Mesendoderm (in vitro differentiated cells): ENCODE measurements at regions not wholly inside any gene's neighbourhood (a gene's known extent, or its start where the extent isn't known, plus 50 kb on each side); places are given as distances from the start of the nearest gene placed in this dataset.
A peak's percentile ranks its signal among the peaks of the same experiment; 100 is the strongest.

Experiments
- DNase-seq: peaks from one replicate; pipeline ENCODE4 v3.0.0; 2013
- H2AK5ac ChIP-seq: 2 replicates; pipeline ENCODE4 v1.6.1; 2013; ENCODE audit warnings: low read length, inconsistent platforms
- H2BK120ac ChIP-seq: 2 replicates; pipeline ENCODE4 v1.6.1; 2013; ENCODE audit warnings: low read depth, mild to moderate bottlenecking, low read length, moderate library complexity, mixed read lengths
- H2BK15ac ChIP-seq: replicated peaks from 2 replicates; pipeline ENCODE4 v1.6.1; 2013; ENCODE audit warnings: low read depth, mild to moderate bottlenecking, moderate library complexity
- H2BK5ac ChIP-seq: 2 replicates; pipeline ENCODE4 v1.6.1; 2013; ENCODE audit warnings: low read length, inconsistent platforms
- H3K18ac ChIP-seq: 2 replicates; pipeline ENCODE4 v1.6.1; 2013; ENCODE audit warnings: mild to moderate bottlenecking, low read length, mixed read lengths
- H3K23ac ChIP-seq: one replicate; pipeline ENCODE4 v1.6.1; 2013; ENCODE audit warnings: low read length
- H3K27ac ChIP-seq: 2 replicates; pipeline ENCODE4 v1.5.1; 2013; ENCODE audit warnings: low read depth, mild to moderate bottlenecking, inconsistent platforms, low read length, moderate library complexity
- H3K27me3 ChIP-seq: 2 replicates; pipeline ENCODE4 v1.6.1; 2013; ENCODE audit warnings: low read length, control low read depth, mild to moderate bottlenecking, inconsistent platforms; ENCODE audit not compliant: insufficient read depth, poor library complexity
- H3K36me3 ChIP-seq: 2 replicates; pipeline ENCODE4 v1.6.1; 2013; ENCODE audit warnings: low read length, inconsistent platforms; ENCODE audit not compliant: control insufficient read depth, insufficient read depth
- H3K4ac ChIP-seq: one replicate; pipeline ENCODE4 v1.6.1; 2013; ENCODE audit warnings: low read depth, mild to moderate bottlenecking, low read length, moderate library complexity
- H3K4me1 ChIP-seq: 2 replicates; pipeline ENCODE4 v1.6.1; 2013; ENCODE audit warnings: low read depth, low read length, inconsistent platforms; ENCODE audit not compliant: control insufficient read depth
- H3K4me2 ChIP-seq: 2 replicates; pipeline ENCODE4 v1.6.1; 2013; ENCODE audit warnings: low read length
- H3K4me3 ChIP-seq: 2 replicates; pipeline ENCODE4 v1.5.1; 2013; ENCODE audit warnings: mild to moderate bottlenecking, low read length
- H3K56ac ChIP-seq: one replicate; pipeline ENCODE4 v1.6.1; 2013; ENCODE audit warnings: low read length
- H3K79me1 ChIP-seq: 2 replicates; pipeline ENCODE4 v1.6.1; 2013; ENCODE audit warnings: low read length, inconsistent platforms
- H3K79me2 ChIP-seq: 2 replicates; pipeline ENCODE4 v1.6.1; 2013; ENCODE audit warnings: mild to moderate bottlenecking, low read length; ENCODE audit not compliant: control insufficient read depth, insufficient read depth
- H3K9ac ChIP-seq: 2 replicates; pipeline ENCODE4 v1.6.1; 2013; ENCODE audit warnings: low read length, inconsistent platforms
- H4K5ac ChIP-seq: one replicate; pipeline ENCODE4 v1.6.1; 2013; ENCODE audit warnings: low read length
- H4K8ac ChIP-seq: one replicate; pipeline ENCODE4 v1.6.1; 2013; ENCODE audit warnings: low read depth, mild to moderate bottlenecking, control low read depth, low read length, moderate library complexity
- WGBS: extraction: QIAGEN DNeasy Blood & Tissue Kit; methylation state at CpG from one replicate; pipeline ENCODE4 v1.1.7; 2013; ENCODE audit warnings: low lambda C conversion rate, missing lambda C conversion rate; ENCODE audit not compliant: insufficient coverage; ENCODE audit errors: extremely low coverage; 5-methylcytosine and 5-hydroxymethylcytosine counted together

GRCh38 chr10:3996697-3997096, 211.7 kb upstream of the KLF6 start:
- Histone ChIP-seq H3K79me2 (no peaks in the 10 kb centered on the region), H3K56ac (no peak overlapping the region), H4K8ac (no peak overlapping the region), H3K4me1 (no peaks in the 10 kb centered on the region), H3K36me3 (no peaks in the 10 kb centered on the region), H3K4me2 (no peak overlapping the region), H3K4ac (no peak overlapping the region), H3K27ac (no peak overlapping the region), H2BK15ac (no peak overlapping the region), H3K9ac (no peak overlapping the region), H3K23ac (no peak overlapping the region), H3K18ac (no peak overlapping the region), H2BK120ac (no peak overlapping the region), H3K79me1 (no peaks in the 10 kb centered on the region), H3K4me3 (no peak overlapping the region), H3K27me3 (no peaks in the 10 kb centered on the region), H4K5ac (no peak overlapping the region), H2BK5ac (no peak overlapping the region), H2AK5ac (no peak overlapping the region)
- no peak for DNase-seq
- WGBS, result no CpG with 5 or more reads among the region's 4 CpGs

DNA sequence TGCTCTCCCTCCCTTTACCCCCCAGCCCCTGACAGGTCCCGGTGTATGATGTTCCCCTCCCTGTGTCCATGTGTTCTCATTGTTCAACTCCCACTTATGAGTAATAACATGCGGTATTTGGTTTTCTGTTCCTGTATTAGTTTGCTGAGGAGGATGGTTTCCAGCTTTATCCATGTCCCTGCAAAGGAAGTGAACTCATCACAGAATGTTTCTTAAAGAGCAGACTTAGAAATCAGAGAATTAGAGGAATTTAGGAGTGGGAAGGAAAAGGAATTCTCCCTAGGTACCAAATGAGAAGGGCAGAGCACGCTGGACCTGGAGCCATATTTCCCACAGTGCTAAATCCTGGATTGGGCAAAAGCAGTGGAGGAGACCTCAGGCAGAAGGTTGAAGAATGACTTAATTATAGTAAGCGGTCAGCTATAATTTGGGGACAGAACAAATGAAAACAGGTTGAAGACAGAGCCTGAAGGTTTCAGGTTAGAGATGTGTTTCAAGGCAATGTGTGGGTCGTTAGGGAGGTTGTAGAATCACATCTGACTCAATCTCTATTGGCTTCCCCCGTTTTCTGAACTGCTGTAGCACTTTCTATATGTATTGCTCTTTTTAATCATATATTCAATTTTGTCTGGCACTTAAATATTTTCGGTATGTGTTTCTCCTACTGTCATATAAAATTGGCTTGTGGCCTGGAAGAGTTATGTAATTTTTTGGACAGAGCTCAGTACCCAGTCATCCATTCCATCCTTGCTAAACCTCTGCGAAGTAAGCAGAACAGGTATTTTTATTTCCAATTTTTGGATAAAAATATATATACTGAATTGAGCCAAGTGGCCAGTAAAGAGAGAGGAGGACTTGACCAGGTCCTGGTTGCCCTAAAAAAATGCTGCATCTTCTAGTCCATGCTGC, 210.5 kb upstream of the KLF6 start:
- no peaks in the 10 kb centered on the region for H3K27me3 ChIP-seq
- H3K23ac ChIP-seq, result peak overlapping the region; percentile 45
- no peak overlapping the region for H3K9ac ChIP-seq
- no peak overlapping the region for H2BK5ac ChIP-seq
- no peak overlapping the region for H2BK120ac ChIP-seq
- no peak overlapping the region for H2AK5ac ChIP-seq
- no peak overlapping the region for H3K56ac ChIP-seq
- H3K4me3 ChIP-seq, result no peak overlapping the region
- no peaks in the 10 kb centered on the region for H3K4me1 ChIP-seq
- H3K27ac ChIP-seq, result no peak overlapping the region
- no peak for DNase-seq
- H3K79me2 ChIP-seq, result no peaks in the 10 kb centered on the region
- no peak overlapping the region for H4K5ac ChIP-seq
- no CpG with 5 or more reads among the region's 8 CpGs for WGBS
- no peak overlapping the region for H4K8ac ChIP-seq
- H2BK15ac ChIP-seq, result no peak overlapping the region
- no peaks in the 10 kb centered on the region for H3K36me3 ChIP-seq
- H3K18ac ChIP-seq, result no peak overlapping the region
- no peak overlapping the region for H3K4ac ChIP-seq
- no peaks in the 10 kb centered on the region for H3K79me1 ChIP-seq
- H3K4me2 ChIP-seq, result no peak overlapping the region

DNA sequence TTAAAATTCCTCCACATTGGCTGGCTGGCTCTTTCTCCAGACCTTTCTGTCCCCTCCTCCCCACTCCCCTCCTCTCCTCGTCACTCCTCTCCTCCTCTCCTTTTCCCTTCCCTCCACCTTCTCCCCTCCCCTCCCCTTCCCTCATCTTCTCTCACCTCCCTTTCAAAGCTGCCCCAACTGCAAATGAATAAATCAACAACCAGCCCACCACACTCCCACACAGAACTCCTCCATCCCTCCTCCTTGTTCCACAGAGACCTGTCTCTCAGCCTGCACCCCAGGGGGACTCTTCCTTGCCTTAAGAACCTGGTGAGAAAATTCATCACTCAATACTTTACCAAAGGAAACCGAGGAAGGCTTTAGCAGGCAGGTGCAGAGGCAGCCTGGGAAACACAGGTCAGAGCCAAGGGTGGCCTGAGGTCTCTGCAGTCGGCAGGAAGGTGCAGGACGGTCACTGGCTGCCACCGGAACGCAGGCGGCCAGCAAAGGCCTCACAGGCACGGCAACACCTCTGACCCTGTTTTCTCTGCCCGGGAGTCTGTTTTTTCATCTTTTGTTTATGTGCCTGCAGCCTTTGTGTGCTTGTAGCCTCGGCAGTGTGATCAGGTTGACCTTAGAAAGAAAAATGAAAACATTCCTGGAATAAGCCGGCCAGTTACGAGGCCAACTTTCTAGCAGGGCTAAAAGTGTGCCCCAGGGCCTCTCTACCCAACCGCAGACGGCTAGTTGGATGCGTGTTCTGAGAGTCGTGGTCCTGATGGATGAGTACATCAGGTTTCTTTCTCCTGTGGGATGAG, 207.6 kb upstream of the KLF6 start:
- H3K9ac ChIP-seq, result no peak overlapping the region
- H3K27ac ChIP-seq, result no peak overlapping the region
- no peaks in the 10 kb centered on the region for H3K36me3 ChIP-seq
- no peaks in the 10 kb centered on the region for H3K4me1 ChIP-seq
- no peak overlapping the region for H3K18ac ChIP-seq
- no peak overlapping the region for H3K4me2 ChIP-seq
- H3K79me1 ChIP-seq, result no peaks in the 10 kb centered on the region
- no peaks in the 10 kb centered on the region for H3K27me3 ChIP-seq
- no peak overlapping the region for H3K4me3 ChIP-seq
- H2BK5ac ChIP-seq, result no peak overlapping the region
- H2BK15ac ChIP-seq, result no peak overlapping the region
- H3K23ac ChIP-seq, result no peak overlapping the region
- no peak overlapping the region for H2AK5ac ChIP-seq
- H2BK120ac ChIP-seq, result no peak overlapping the region
- no peaks in the 10 kb centered on the region for H3K79me2 ChIP-seq
- no peak overlapping the region for H4K8ac ChIP-seq
- H3K56ac ChIP-seq, result no peak overlapping the region
- no CpG with 5 or more reads among the region's 16 CpGs for WGBS
- H4K5ac ChIP-seq, result no peak overlapping the region
- DNase-seq, result no peak
- no peak overlapping the region for H3K4ac ChIP-seq

- no peaks in the 10 kb centered on the region for H3K27me3 ChIP-seq
- H3K23ac ChIP-seq, result no peak overlapping the region
Measured at GRCh38 chr10:3990307-3990706, 205.3 kb upstream of the KLF6 start.

GRCh38 chr10:3987143-3987974, 202.3 kb upstream of the KLF6 start:
- WGBS, result no CpG with 5 or more reads among the region's 9 CpGs
- no peaks in the 10 kb centered on the region for H3K79me1 ChIP-seq
- H2BK120ac ChIP-seq, result no peak overlapping the region
- no peaks in the 10 kb centered on the region for H3K4me1 ChIP-seq
- no peaks in the 10 kb centered on the region for H3K79me2 ChIP-seq
- H3K18ac ChIP-seq, result no peak overlapping the region
- H3K56ac ChIP-seq, result no peak overlapping the region
- no peak overlapping the region for H2BK5ac ChIP-seq
- H3K9ac ChIP-seq, result no peak overlapping the region
- no peaks in the 10 kb centered on the region for H3K36me3 ChIP-seq
- no peak overlapping the region for H3K23ac ChIP-seq
- no peak overlapping the region for H2AK5ac ChIP-seq
- H3K4me3 ChIP-seq, result no peak overlapping the region
- H2BK15ac ChIP-seq, result no peak overlapping the region
- no peak overlapping the region for H4K5ac ChIP-seq
- H3K4ac ChIP-seq, result no peak overlapping the region
- no peak overlapping the region for H4K8ac ChIP-seq
- no peak for DNase-seq
- no peak overlapping the region for H3K27ac ChIP-seq
- H3K4me2 ChIP-seq, result no peak overlapping the region
- H3K27me3 ChIP-seq, result no peaks in the 10 kb centered on the region

More at GRCh38 chr10:3990307-3990706, 205.3 kb upstream of the KLF6 start:
- Histone ChIP-seq H4K5ac (no peak overlapping the region), H2AK5ac (no peak overlapping the region), H3K56ac (no peak overlapping the region), H3K4me2 (no peak overlapping the region), H2BK15ac (no peak overlapping the region), H3K79me1 (no peaks in the 10 kb centered on the region), H3K4ac (no peak overlapping the region), H2BK5ac (no peak overlapping the region), H3K4me3 (no peak overlapping the region), H3K27ac (no peak overlapping the region), H4K8ac (no peak overlapping the region), H3K79me2 (no peaks in the 10 kb centered on the region), H3K18ac (no peak overlapping the region), H3K9ac (no peak overlapping the region), H3K36me3 (no peaks in the 10 kb centered on the region), H2BK120ac (no peak overlapping the region), H3K4me1 (no peaks in the 10 kb centered on the region)
- WGBS, result no CpG with 5 or more reads among the region's 5 CpGs
- DNase-seq, result no peak
